GM19240 (cell line): ENCODE measurements at regions not wholly inside any gene's neighbourhood (a gene's known extent, or its start where the extent isn't known, plus 50 kb on each side); places are given as distances from the start of the nearest gene placed in this dataset.

ENCODE experiments used
- DNase-seq: peaks from one replicate; pipeline ENCODE4 v3.0.0; 2011; ENCODE audit warnings: low spot score; ENCODE audit not compliant: insufficient read length

DNA sequence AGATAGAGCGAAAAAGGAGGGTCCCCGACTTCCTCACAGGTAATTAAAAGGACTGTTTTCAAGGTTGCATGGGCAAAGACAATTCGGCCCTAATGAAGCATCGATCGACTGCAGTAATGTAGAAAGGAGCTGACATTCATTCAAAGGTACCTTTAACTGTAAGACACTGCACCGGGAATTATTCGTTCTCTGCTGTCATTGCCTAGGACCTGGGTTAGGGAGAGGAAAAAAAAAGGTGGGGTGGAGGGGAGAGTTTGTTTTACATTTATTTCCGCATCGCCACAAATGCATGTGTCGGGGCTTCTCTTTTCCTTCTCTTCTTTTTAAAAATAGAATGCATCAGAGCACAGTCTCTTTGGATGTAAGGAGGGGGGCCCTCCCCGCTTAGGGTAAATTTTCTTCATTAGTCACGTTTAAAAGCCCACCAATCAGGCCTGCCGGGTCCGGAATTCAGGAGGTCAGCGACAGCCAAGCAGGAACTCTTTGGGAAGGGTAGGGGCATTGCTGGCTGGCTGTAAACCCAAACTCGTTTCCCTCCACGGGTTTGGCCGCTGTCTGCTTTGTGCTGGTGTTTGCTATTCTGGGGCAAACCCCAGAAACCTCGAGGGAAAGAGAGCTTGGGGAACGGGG lies 496.2 kb upstream of the ZFHX3 start:
- DNase-seq: no peak

DNA sequence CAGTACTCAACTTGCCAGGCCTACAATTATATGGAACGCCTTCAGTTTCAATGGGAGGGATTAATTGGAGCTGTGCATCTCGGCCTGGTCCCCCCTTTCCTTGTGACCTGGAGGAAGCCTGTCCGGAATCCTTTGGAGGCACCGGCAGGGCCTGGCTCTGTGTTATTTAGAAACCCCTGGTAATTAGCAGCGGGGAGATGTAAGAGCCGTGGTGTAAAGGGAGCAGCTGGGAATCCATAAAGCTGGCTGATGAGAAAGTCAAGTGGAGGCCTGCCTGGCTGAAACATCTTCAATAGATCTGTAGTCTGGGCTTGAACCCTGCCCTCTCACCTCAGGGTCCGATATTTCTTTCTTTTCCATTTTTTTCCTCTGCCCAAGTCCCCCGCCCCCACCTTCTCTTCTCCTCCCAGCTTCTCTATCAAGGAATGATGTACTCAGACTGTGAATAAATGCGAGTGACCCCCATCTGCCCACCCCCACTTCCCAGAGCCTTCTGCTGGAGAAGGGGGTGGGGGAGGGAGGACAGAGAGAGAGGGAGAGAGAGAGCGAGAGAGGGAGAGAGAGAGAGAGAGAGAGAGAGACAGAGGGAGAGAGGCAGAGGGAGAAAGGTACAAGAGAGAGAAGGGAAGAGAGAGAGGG lies 495.5 kb upstream of the ZFHX3 start:
- DNase-seq: no peak

DNA sequence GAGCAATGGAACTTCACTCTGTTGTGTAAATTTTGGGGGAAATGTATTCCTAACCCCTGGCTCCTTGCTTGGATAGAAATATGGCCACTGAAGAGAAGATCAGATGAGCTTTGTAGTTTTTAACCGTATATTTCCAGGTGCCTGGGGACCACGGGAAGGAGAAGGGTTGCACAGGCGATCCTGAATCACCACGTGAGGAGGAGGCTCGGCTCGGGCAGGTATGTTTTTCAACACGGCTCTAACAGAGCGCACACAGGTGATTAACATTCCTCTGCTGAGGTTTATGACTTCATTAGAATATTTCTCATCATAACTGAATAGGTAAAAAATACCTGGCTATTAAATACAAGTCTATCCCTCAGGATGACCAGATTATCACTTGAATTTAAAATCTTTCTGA lies 495.0 kb upstream of the ZFHX3 start:
- no peak for DNase-seq

DNA sequence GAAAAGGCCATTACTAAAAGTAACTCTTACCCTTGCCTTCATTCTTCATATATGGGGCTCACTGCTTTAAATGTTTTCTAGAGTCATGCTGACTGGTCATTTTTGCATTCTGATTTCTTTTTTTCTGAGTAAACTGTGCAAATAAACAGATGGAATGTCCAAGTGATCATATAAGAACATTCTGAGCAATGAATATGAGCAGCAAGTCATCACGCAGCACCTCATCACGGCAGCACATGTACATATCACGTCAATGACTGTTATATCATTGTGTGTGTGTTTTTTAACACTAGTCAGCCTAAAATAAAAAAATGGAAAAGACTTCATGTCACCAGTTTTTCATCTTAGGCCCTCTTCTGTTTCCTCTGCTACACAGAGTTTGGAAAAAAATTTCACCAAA lies 490.0 kb upstream of the ZFHX3 start:
- no peak for DNase-seq

DNA sequence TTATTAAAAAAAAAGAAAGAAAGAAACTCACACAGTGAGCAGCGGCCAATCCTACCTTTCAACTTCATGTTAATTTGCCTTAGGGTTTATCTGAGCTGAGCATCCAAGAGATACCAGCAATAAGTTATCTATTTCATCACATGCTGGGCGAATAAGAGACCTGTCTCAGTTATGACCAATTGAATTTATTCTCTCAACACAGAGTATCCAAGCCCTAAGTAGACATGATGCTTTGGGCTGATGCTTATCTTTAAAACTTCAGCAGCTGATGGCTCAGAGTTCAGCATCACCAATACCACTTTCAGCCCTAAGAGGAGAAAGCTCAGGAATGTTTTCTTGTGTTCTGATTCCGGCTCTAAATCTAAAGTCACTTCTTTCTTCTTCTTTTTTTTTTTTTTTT lies 489.0 kb upstream of the ZFHX3 start:
- no peak for DNase-seq

DNA sequence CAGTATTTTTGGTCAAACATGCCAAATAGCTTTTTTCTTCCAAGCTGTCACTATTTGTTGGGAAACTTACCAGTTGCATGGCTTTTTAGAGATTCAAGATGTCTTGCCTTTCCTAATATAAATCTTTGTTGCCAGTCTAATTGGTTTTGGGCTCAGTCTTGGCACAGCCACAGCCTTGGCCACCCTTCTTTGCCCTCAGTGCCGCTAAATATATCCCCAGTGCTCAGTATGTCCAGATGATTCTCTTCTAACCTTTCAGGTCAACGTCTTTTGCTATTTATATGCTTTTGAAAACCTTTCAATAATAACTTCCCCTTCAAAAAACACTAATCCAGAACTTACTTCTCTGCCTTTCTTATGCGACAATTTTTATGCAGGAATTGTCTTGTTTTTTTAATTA lies 483.1 kb upstream of the ZFHX3 start:
- no peak for DNase-seq

DNA sequence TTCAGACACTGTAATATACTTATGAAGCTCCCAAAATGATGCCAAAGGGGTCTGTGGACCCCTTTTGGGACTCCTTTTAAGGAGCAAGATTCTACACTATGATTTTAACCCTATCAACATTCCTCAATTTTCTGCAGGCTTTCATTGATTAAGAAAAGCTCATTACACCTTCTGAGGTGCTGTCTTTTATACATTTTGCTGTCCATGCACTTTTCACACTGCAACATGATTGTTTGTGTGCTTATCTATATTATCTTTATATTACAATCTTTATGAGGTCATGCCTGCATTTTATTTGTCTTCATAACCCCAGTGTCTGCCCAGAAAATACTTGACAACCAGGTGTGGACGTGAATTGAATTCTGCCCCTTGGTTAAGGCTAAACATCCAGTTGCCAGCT lies 482.6 kb upstream of the ZFHX3 start:
- no peak for DNase-seq

DNA sequence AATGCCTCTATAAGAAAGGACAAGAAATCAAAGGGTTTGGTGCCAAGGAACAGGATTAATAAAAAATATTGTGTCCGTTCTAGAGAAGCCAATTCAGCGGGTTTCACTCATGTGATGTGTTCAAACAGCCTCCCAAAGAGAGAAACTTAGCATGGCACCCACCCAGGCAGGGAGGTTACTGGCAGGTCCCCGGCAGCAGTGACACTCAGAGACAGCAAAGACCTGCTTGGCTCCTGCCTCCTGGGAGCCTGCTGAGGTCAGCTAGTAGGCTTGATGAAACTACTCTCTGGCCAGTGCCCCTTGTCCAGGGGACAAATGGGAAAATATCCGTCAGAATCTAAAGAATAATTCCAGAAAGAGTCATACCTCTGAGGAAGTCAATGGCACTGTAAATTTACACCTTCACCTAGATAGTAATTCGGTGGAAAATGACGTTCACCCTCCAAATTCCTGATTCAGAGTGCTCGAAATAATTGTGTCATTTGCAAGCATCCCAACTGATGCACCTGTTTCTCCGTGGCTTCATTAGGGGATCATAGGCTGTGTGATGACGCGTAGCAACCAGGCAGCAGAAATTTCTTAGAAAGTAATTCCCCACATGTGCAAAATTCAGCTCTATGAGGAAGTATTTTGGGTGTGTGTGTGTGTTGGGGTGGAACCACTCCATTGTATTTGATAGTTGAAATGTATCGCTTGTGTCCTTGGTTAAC lies 481.5 kb upstream of the ZFHX3 start:
- no peak for DNase-seq

DNA sequence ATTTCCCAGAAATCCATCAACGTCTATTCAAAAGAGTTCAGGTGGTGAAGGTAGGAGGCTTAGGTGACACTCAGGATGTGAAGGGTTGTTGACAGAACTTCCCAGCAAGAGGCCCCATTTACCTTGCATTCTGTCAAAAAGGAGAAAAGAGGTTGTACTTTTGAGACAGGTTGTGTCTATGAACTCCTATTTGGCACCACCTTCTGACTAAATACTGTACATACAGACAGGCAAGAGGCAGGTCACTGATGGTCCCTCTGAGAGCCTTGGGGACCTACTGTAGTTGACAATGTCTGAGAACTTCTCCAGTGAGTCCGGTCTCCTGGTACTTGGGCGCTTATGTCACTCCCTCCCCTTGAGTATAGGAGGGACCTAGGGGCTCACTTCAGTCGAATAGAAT lies 479.3 kb upstream of the ZFHX3 start:
- DNase-seq: no peak

DNA sequence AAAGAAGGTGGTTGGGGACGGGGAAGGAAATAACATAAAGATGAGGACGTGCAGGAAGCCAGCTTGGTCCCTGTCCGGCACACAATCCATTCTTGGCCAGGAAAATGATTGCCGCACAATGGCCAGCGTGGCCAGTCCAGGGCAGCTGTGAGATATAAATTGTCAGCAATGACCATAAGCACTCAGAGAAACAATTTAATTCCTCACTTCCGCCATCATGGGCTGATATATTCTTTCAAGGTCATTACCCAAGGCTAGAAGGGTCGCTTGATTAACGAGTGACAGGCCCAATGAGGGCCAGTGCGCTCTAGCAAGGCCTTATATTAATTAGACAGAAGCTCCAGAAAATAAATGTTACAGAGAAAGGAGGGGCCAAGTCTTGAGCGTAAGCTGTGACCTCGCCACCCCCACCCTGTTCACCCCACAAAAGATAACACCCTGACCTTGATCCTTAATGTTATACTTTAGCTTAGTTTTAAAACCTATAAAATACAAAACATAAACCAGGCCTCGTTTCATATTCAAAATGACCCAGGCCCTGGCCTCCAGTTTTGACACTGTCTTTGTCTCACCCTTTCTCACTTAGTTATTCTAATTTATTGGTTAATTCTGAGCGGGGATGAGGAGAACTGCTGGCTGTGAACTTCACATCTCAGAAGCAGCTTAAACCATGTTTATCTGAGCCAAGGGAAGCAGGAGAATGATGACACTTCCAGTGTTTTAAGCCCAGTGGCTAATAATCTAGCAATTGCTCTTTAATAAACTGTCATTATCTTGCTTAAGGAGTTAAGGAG lies 478.3 kb upstream of the ZFHX3 start:
- no peak for DNase-seq

DNA sequence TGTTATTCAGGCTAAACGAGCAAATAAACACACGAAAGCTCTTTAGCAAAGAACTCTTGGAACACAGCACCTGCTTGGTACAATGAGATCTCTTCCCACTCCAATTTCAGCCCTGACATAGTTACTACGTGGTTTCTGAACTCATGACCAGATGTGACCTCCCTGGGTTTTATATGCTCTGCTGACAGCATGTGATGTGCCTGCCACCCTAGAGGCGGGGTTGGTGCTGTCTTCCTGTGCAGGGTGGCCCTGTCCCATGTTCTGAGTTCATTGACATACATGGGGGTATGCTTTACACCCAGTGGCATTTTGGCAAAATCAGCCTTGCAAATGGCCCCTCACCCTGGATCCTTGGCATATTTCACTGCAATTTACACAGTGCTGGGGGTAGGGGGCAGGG lies 475.3 kb upstream of the ZFHX3 start:
- DNase-seq: no peak

DNA sequence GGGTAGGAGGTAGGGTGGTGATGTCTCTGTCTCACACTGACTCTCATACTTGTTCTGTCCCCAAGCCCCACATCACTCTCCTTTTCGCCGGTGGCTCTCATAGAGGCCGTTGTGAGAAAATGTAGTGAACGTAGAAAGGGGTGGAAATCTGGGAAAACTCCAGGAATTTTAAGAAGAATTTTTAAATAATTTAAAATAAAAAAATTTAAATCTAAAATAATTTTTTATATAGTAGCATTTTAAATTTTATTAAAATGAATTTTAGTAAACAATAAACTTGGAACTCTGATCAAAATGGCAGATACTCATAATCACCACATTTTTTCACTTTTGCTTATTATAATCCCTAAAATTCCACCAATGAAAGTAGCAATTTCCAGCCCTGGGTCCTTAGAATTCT lies 473.6 kb upstream of the ZFHX3 start:
- no peak for DNase-seq

DNA sequence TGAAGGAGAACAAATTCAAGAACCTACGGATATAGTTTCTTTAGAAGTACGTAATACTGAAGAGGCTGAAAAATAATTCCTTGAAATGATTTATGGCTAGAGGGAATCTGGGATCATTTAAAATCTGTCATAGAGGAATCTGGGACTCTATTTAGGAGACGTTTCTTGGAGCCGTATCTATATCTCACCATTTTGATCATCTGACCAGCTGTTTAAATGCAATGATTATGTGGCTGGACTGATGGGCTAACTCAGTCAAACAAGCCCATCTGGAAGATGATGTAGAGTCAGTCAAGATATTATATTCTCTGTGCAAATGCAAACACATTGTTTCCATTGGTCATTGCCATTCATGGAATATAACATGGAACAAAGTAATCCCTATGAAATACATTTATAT lies 467.7 kb upstream of the ZFHX3 start:
- no peak for DNase-seq

DNA sequence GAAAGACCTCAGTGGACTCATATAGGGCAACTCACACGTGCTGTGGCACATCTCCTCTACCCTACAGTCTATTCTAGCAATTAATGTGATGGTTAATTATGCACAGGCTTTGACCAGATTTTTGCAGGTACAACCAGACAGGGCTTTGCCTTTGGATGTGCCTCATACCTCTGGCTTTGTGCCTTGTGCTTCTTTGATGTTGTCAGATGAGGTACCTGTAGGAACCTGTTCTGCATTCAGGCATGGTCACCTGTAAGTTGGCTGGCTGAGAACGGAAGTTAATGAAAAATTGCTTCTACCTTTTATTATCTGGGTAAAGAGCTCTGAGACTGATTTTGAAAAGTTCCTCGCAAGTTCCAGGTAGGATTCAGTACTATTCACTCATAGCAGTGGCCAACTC lies 462.9 kb upstream of the ZFHX3 start:
- DNase-seq: no peak

DNA sequence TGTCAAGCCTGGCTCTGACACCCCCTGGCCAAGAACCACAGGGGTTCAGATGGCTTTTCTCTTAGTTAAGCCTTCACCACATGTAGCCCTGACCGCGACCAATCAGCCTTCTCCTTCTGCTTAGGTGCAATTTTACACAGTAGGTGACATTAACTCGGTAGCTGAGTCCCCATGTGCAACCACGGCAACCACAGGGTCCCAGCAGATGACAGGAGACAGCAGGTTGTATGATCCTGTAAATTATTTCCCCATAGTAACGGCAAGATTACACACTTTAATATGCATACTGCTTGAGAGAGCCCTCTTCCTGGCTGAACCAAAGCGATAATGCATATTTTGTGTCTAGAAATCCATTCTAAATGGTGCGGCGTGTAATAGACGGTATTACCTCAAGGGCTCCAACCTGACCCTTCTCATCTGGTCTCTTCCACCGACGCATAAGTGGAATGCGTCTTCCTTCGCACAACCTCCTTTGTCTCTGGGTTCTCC lies 458.7 kb upstream of the ZFHX3 start:
- DNase-seq: no peak

DNA sequence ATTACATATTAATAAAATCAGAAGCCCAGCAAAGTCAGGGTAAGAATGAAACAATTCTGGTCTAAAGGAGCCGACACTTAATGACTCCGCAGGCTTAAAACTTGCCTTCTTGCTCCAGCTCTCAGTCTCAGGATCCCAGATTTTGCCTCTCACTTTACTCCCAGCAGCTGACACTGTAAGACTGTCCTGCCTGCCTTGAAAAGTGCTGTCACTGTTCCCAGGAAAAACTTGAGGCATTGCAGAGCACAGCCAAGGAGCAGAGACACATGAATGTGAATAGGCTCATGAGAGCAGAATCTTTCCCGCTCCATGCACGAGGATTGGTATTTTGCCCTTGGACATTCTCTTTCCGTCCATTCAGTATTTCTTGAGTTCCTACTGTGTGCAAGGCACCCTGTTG lies 457.6 kb upstream of the ZFHX3 start:
- no peak for DNase-seq

DNA sequence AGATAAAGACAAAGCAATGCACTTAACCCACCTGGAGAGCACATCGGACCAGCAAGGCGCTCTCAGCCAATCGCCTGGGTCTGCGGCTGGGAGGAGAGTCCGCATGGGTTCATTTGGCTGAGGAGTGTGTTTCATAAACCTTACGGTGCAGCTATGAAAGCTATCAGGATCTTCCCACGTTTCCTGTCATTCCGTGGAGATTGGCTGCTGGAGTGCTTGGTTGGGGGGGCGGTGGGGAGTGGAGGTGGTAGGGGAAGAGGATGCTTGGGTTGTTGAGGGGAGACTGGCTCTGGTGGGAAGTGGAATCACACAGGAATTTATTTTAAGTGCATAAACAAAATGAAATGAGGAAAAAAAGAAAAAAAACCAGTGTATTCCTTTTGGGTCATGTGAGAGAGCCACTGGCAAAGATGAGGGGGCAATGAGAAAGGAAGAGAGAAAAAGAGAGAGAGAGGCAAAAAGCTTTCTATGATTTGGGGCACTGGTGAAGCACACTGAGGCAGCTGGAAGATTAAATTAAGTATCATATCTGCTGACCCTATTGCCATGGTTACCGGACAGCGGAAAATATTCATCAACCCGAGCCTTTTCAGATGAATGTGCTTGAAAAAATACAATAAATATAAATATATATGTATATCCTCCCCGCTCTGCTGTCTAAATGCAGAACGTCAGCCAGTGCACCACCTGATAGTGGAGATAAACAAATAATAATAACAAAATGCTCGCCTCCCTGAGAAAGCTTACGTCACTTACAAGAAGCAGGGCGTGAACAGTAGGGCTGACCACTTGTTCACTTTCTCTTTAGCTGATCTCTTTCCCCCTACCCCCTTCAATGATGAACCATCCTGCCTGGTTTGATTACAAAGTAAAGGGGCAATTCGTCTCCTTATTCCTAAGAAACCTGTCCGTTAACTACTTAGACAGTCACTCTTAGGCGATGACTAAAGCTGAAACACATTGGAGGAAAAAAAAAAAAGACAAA lies 457.0 kb upstream of the ZFHX3 start:
- DNase-seq: no peak

DNA sequence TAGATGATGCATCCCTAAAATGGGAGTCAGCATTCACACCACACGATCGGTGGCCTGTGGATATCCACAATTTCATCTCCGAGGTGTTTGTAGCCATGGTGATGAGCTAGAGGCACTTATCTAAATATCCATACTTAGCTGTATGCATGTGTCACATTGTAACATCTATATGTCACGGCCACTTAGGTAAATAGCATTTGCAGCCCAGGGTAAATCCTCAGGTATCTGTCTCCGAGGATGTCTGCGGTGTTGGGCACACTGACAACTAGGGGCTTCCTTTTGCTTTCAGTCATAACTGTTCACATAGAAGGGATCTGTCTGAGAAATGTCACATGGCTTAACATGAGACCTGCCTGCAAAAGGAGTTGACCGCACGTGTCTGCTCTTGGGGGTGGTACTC lies 455.2 kb upstream of the ZFHX3 start:
- DNase-seq: no peak

DNA sequence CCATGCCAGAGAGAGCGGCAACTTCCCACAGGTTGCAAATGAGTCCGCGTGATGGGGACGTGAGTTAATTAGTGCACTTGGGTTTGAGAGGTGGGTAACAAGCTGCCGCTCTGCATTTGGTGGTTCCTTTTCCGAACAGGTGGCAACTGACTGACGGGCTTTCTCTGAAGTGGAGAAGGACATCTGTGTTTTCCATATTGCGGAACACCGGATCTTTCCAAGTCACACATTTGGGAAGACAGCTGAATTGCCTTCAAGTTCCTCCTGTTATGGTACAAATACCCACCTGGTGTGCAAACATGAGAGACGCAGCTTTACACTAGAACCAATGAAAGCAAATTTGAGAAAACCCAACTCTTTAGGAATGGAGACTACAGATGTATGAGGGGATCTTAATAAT lies 451.3 kb upstream of the ZFHX3 start:
- no peak for DNase-seq

DNA sequence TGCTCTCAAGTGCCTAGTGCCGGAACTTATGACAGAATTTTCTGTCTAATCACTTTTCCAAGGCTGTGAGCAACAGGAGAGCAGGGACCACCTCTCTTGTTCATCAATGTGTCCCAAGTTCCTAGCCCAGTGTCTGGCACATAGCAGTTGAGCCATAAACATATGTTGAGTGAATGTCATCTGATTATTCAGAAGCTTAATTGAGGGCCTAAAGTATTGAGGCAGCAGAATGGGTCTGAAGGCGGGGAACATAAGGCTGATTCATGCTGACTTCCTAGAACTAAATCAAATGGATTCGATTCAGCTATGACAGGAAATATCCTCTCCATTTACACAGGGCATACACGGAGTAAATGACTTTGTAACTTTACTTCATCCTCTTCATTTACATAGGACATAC lies 438.0 kb upstream of the ZFHX3 start:
- no peak for DNase-seq
